ENCODE measurements at regions not wholly inside any gene's neighbourhood (a gene's known extent, or its start where the extent isn't known, plus 50 kb on each side); places are given as distances from the start of the nearest gene placed in this dataset.
A peak's percentile ranks its signal among the peaks of the same experiment; 100 is the strongest.
"Not testable (repeated sequence)": the region's sequence is repeated elsewhere in the genome, so short reads cannot be mapped to it uniquely, and the experiment has no call there.

DNA sequence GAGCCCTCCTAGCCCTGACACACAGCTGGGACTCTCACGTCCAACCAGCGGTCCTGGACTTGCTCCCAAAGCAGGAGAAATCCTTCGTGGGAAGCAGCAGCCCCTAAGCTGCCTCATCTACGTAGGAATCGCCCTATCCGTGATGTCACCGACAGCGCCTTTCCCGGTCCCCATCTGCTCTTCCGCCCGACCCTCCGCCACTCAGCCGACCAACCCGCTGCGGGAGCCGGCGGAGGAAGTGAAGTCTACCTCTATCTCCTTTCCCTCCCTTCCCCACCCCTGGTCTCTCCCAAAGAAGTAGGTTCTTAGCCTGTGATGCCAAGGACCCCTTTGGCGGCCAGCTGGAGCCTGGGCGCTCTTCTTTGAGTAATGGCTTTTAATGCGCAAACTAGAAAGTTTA lies 272.1 kb downstream of the FAM72C start:
- no peak for DNase-seq (ENCODE audit: low spot score)

- DNase-seq (ENCODE audit: low spot score), result no peak
Measured at GRCh38 chr1:143699115-143699514, 272.7 kb downstream of the FAM72C start.

DNA sequence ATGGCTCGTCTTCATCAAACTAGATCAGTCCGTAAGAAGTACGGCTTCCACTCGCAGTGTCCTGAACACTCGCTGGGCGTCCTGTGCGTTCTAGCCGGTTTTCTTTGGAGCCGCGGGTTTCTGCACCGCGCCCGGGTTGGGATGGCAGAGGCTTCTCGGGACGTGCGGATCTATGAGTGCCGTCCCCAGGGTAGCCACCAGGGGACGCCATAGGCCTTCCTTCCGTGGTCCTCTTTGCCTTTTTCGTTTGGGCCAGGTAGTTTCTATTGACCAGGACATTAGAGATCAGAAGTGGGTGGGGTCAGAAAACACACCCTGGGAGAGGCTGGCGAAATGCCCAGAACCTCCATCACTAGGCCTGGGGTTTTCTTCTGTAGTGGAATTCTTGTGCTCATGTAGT lies 273.8 kb downstream of the FAM72C start:
- DNase-seq (ENCODE audit: low spot score), result peak; percentile 21

DNA sequence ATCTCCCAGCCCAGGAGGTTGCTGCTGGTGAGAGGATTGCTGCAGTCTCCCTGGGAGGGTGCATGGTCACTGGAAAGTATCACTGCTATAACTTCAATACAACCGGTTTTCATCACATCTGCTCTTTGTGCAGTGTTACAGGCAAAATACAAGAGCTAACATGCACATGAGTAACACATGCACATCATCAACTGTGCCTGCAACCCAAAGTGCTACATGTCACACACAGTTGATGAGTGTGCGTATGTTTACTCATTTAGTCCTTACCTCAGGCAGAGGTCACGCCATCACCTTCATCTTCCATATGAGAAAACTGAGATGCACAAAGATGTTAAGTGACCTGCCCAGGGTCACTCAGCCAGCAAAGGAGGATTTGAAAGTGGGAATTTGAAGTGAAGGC lies 277.7 kb downstream of the FAM72C start:
- no peak for DNase-seq (ENCODE audit: low spot score)

DNA sequence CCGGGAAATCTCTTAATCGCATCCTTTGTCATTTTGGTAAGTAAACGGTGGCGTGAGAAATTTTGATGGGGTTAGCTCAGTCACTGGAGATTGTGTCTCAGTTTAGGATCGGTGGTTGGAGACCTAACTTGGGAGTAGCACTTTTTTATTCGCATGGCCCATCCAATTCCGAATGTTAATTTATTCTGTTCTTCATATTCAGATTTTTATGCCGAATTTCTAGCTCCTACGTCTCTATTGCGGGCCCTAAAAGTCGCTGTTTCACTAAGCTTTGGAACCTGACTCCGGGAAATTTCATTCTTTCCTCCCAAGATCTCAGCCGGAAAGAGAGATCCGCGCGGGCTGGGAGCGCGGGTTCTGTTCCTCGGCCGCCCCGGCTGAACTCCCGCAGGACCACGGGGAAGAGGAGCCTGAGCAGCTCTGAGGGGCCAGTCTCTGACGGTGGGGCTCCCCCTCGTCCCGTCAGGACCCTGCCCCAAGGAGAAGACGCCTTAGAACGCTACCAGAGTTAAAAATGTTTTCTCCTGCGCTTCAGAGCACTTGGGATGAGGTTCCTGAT lies 279.7 kb downstream of the FAM72C start:
- DNase-seq (ENCODE audit: low spot score), result no peak

GRCh38 chr1:143691400-143691891 lies 280.3 kb downstream of the FAM72C start:
- no peak for DNase-seq (ENCODE audit: low spot score)

GRCh38 chr1:143689781-143690180 lies 282.0 kb downstream of the FAM72C start:
- DNase-seq (ENCODE audit: low spot score), result no peak

DNA sequence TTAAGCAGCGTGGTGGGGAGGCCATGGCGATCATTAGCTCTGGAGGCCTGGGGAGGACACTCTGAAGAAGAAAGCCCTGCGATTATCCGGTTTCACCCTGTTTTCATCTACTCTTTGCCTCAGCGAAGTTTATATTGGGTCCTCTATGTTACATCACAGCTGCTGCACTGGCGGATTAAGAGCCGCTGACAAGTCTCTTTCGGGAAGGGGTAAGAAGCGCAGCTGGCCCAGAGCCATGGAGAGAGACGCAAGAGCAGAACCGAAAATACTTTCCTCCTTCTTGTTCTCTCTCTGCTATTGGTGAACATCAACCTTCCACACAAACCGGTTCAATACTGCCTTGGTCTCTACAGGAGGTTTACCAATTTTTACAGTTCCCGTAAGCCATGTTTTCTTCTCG lies 291.5 kb downstream of the FAM72C start:
- DNase-seq (ENCODE audit: low spot score), result no peak

DNA sequence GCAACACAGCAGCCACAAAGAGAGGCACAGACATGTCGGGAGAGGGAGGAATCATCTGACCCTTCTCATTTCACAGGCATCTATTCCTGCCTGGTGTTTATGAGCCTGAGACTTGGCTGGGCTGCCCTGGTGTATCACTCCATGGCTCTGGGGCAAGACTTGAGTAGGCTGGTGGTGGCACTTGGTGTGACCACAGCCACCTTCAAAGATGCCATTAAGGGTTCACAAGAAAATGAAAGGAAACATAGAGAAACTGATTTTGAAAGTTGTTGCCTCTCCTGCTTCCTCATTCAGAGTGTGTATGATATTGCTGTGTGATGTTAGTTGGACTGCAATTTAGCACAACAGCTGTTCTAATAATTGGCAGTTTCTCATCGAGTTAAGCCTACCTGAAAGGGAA lies 298.8 kb downstream of the FAM72C start:
- DNase-seq (ENCODE audit: low spot score), result no peak

DNA sequence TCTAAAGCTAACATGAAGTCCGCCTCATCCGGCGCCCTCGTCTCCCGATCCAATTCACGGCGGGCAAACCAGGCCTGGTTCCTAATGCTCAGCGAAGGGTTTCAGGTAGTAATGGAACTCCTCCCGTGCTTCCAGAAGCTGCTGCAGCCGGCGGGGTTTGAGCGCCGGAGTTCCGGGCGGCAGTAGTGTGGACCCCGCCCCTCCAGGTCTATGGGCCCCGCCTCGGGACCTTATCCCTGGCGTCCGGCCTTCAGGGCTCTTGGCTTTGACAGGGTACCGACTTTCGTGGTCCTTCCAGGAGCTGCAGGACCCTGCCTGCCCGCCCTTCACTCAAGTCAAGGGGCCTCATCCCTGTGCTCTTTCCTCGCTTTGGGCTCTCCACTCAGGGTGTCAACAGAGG lies 304.1 kb downstream of the FAM72C start:
- DNase-seq (ENCODE audit: low spot score), result no peak

DNA sequence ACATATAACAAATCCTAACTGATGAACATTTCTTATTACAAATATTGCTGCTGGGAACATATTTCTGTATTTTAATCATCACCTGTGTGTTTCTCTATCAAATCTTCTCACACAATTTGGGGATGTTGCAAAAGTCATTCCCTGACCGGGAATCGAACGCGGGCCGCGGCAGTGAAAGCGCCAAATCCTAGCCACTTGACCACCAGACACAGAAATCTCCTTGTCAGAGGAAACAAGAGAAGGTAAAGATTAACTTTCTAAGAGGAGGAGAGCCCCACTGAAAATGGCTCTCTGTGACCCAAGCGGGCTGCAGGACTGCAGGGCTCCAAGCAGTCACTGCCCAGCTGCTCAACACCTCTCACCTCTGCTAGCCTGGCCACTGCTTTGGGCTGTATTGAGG lies 304.9 kb downstream of the FAM72C start:
- no peak for DNase-seq (ENCODE audit: low spot score)

DNA sequence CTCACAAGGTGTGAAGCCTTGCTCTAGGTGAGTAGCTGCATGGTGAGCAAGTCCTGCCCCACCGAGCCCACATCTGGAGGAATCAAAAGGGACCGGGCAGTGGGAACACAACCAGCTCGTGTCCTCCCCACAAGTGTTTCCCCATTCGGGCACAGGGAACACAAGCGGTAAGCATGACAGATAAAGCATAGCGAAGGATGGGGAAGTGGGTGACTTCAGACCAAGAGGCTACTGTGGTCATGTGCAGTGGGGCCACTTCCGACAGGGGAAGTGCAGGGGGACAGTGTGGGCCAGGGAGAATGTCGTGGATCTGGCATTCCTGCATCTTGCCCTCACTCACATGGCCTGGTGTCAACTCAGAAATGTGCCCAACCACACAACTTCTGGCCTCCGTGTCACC lies 306.2 kb downstream of the FAM72C start:
- no peak for DNase-seq (ENCODE audit: low spot score)

DNA sequence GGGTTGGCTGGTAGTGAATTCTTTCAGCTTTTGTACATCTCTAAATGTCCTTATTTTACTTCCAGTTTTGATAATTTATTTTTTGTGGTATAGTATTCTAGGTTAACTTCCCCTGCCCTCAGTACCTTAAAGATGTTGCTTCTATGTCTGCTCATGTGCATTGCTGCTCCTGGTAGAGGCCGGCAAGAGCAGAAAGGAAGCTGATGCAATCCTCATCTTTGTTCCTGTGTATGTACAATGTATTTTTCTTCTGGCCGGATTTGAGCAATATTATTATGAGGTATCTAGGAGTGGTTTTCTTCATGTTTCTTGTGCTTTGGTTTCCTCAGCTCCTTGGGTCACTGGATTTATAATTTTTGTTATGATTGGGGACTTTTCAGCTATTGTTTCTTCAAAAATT lies 308.7 kb downstream of the FAM72C start:
- not testable (repeated sequence) for DNase-seq (ENCODE audit: low spot score)

GRCh38 chr1:143661418-143662101 lies 310.2 kb downstream of the FAM72C start:
- DNase-seq (ENCODE audit: low spot score), result no peak

DNA sequence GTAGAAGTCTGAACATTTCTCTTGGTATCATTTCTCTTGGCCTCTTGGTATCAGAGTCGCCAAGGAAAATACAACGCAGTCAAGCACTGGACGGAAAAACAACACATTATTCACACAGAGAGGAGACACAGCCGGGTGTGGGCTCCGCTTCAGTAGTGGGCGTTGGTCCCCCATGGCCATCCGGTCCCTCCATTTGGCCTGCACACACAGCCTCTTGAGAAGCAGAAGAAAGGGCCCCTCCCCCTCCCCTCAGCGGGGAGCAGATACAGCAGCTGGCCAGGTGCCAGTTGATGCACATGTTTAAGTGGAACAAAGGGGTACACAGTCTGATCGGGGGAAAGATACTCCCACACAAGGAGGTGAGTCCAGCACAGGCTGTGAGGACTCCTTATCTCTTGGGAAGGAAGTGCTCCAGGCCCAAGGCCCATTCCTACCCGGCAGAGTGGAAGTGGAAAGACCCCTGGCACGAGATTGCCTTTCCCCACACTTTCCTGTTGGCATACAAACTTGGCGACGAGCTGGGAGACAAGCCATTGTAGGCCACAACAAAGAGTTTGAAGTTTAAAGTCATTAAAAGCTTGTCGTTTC lies 311.3 kb downstream of the FAM72C start:
- DNase-seq (ENCODE audit: low spot score), result no peak

- DNase-seq (ENCODE audit: low spot score), result no peak
Measured at GRCh38 chr1:143653429-143653802, 318.4 kb downstream of the FAM72C start.

DNA sequence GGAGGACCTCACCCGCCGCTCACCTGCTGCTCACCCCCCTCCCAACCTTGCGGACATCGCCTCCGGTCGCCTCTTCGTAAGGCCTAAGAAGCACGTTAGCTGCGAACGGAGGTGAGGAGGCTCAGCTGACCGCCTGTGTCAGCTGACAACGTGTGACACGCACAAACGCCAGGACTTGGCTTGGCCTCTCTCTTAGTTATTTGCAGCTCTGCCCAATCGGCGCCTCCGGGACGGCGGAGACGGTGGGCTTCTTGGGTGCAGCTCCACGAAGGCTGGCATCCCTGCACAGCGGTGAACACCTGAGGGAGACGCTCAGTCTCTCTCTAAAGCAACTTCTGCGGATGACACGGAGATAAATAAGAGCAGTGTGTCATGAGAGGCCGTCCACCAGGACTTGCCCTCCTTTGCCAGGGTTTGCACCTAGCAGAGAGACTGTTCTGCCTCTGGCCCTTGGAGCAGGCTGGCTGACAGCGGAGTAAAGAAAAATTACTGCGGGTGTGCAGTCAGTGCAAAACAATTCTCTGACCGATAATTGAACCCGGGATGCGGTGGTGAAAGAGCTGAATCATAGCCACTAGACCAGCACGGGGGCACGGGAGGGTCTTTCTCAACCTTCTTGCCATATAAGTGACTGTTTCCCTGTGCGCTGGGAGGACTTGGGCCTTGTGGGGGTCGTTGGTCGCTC lies 318.9 kb downstream of the FAM72C start:
- DNase-seq (ENCODE audit: low spot score), result no peak

DNA sequence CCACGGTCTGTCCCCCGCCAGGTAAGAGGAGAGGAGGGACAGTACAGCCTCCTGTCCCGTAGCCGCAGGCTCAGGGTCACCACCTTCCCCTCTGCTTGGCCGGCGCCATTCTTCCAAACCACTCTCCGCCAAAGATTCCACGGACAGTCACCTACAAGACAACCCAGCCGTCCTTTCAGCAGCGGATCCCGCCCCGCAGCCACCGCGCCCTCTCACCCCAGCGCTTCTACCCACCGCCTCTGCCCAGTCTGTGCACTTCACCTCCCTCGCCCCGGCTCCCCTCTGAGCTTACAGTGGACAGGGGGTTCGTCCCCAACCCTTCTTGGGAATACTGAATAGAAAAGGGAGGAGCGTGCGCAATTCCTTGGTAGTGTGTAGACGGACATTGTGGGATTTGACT lies 319.6 kb downstream of the FAM72C start:
- DNase-seq (ENCODE audit: low spot score), result no peak

DNA sequence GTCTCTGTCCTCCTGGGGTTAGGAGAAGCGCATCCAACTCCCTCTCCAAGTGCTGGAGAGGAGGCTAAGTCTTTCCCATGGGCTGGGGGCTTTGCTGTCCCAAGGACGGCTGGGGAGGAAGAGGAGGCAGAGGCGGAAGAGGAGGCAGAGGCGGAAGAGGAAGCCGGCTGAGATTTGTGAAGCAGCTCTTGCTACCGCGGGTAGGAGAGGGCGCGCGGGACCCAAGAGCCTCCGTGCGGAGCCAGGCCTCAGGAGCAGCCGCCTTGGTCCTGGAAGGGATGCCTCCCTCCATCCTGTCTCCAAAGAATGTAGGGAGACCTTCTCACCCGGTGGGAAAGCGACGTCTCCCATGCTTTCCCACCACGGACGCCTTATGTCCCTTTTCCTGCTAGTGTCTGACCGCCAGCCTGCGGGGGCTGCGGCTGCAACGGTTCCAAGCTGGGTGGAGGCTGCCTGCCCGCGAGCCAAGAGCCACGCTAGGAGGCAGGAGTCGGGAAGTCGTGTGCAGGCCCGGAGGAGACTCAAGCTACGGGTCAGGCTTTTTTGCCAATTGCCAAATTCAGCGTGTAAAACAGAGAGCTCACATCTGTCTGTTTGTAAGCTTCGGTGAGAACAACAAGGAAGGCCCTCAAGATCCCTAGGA lies 320.3 kb downstream of the FAM72C start:
- DNase-seq (ENCODE audit: low spot score), result no peak

- DNase-seq (ENCODE audit: low spot score), result not testable (repeated sequence)
Measured at GRCh38 chr1:143644035-143644434, 327.8 kb downstream of the FAM72C start.

- DNase-seq (ENCODE audit: low spot score), result no peak
Measured at GRCh38 chr1:143643148-143643885, 328.5 kb downstream of the FAM72C start.

- no peak for DNase-seq (ENCODE audit: low spot score)
Measured at GRCh38 chr1:143625886-143626285, 345.9 kb downstream of the FAM72C start.
